ENCODE measurements at regions not wholly inside any gene's neighbourhood (a gene's known extent, or its start where the extent isn't known, plus 50 kb on each side); places are given as distances from the start of the nearest gene placed in this dataset.

- TF ChIP-seq ZBTB33 (IDR thresholded peaks at IDR 0.05; ENCODE audit: extremely low read depth, insufficient replicate concordance, low read length) (no peak), FOSL1 (IDR thresholded peaks at IDR 0.05; ENCODE audit: low read depth) (no peak), EZH2 (IDR thresholded peaks at IDR 0.05) (no peak), SIN3A (IDR thresholded peaks at IDR 0.05; ENCODE audit: low read depth) (no peak), POLR2A (IDR thresholded peaks at IDR 0.05; ENCODE audit: borderline replicate concordance, extremely low read depth, insufficient read depth, insufficient read length) (no peak), EZH2phosphoT487 (IDR thresholded peaks at IDR 0.05; ENCODE audit: borderline replicate concordance) (no peak), ZFX (IDR thresholded peaks at IDR 0.05) (no peak), ATF3 (IDR thresholded peaks at IDR 0.05) (no peak), CBX3 (IDR thresholded peaks at IDR 0.05; ENCODE audit: low read depth) (no peak), TCF7L2 (IDR thresholded peaks at IDR 0.05; ENCODE audit: borderline replicate concordance, extremely low read depth, insufficient read depth, insufficient read length) (no peak), JUND (IDR thresholded peaks at IDR 0.05) (no peak), RAD21 (IDR thresholded peaks at IDR 0.05; ENCODE audit: low read depth) (no peak), SRF (IDR thresholded peaks at IDR 0.05; ENCODE audit: low read depth) (no peak), YY1 (IDR thresholded peaks at IDR 0.05; ENCODE audit: extremely low read depth, insufficient replicate concordance, low read depth, low read length) (no peak)
Measured at GRCh38 chr2:7730990-7731389, 813.8 kb downstream of the RNF144A start (continued).

GRCh38 chr2:7732497-7732896 lies 815.3 kb downstream of the RNF144A start:
- H3K9ac ChIP-seq (ENCODE audit: low read length): no peak overlapping the region
- H3K36me3 ChIP-seq (ENCODE audit: control insufficient read depth in 1 of 2, insufficient read depth in 2 of 2, low read length in 2 of 2): no peaks in the 10 kb centered on the region
- intact Hi-C loops (cut with micrococcal nuclease): no loop called here
- TF ChIP-seq EZH2 (IDR thresholded peaks at IDR 0.05) (no peak), POLR2AphosphoS5 (IDR thresholded peaks at IDR 0.05; ENCODE audit: low read depth, low read length) (no peak), CEBPB (IDR thresholded peaks at IDR 0.05; ENCODE audit: low read depth) (no peak), ZNF274 (IDR thresholded peaks at IDR 0.05; ENCODE audit: low read depth, low read length) (no peak), ATF3 (IDR thresholded peaks at IDR 0.05) (no peak), CBX3 (IDR thresholded peaks at IDR 0.05; ENCODE audit: low read depth) (no peak), MAX (IDR thresholded peaks at IDR 0.05) (no peak), EZH2phosphoT487 (IDR thresholded peaks at IDR 0.05; ENCODE audit: borderline replicate concordance) (no peak), ZFX (IDR thresholded peaks at IDR 0.05) (no peak), SRF (IDR thresholded peaks at IDR 0.05; ENCODE audit: low read depth) (no peak), RAD21 (IDR thresholded peaks at IDR 0.05; ENCODE audit: low read depth) (no peak), TCF7L2 (IDR thresholded peaks at IDR 0.05; ENCODE audit: borderline replicate concordance, extremely low read depth, insufficient read depth, insufficient read length) (no peak), JUND (IDR thresholded peaks at IDR 0.05) (no peak), ZBTB33 (IDR thresholded peaks at IDR 0.05; ENCODE audit: extremely low read depth, insufficient replicate concordance, low read length) (no peak), SIN3A (IDR thresholded peaks at IDR 0.05; ENCODE audit: low read depth) (no peak), SP1 (IDR thresholded peaks at IDR 0.05; ENCODE audit: low read depth) (no peak)
- DNase-seq (ENCODE audit: low read depth, low spot score): no peak
- RAD21 ChIA-PET (ENCODE audit: low non-redundant PET in 1 of 2, low total read pairs in 2 of 2, uncharacterized antibody in 2 of 2, unreplicated experiment in 2 of 2): no interaction called here
- no peak overlapping the region for H3K4me2 ChIP-seq (ENCODE audit: low read length)
- no peaks in the 10 kb centered on the region for H3K9me3 ChIP-seq (ENCODE audit: control insufficient read depth in 1 of 2, insufficient read depth in 1 of 2, low read depth in 1 of 2, low read length in 2 of 2)
- H3K27ac ChIP-seq (ENCODE audit: low read depth, low read length): no peak overlapping the region
- BruUV-seq (replicated peaks): no TSS peak
- POLR2A ChIA-PET: no interaction called here
- H3K4me1 ChIP-seq (ENCODE audit: control insufficient read depth in 1 of 2, insufficient read depth in 2 of 2, low read length in 2 of 2): no peaks in the 10 kb centered on the region
- no peaks in the 10 kb centered on the region for H3K79me2 ChIP-seq (ENCODE audit: insufficient read depth, low read length)
- H4K20me1 ChIP-seq (ENCODE audit: insufficient read depth): no peaks in the 10 kb centered on the region
- CTCF ChIA-PET: no interaction called here
- H3K27me3 ChIP-seq (ENCODE audit: insufficient read depth, low read length): peaks cover 12% of the 10 kb centered on the region
- no peak overlapping the region for H2AFZ ChIP-seq (ENCODE audit: low read depth, low read length, poor library complexity, severe bottlenecking)
- H3K9me2 ChIP-seq (ENCODE audit: insufficient read depth): no peaks in the 10 kb centered on the region
- no peak overlapping the region for H3K4me3 ChIP-seq (replicated peaks in 1 of 2; ENCODE audit: low read depth in 1 of 2, low read length in 2 of 2)
- ATAC-seq: no peak
